ENCODE measurements at regions not wholly inside any gene's neighbourhood (a gene's known extent, or its start where the extent isn't known, plus 50 kb on each side); places are given as distances from the start of the nearest gene placed in this dataset.

DNA sequence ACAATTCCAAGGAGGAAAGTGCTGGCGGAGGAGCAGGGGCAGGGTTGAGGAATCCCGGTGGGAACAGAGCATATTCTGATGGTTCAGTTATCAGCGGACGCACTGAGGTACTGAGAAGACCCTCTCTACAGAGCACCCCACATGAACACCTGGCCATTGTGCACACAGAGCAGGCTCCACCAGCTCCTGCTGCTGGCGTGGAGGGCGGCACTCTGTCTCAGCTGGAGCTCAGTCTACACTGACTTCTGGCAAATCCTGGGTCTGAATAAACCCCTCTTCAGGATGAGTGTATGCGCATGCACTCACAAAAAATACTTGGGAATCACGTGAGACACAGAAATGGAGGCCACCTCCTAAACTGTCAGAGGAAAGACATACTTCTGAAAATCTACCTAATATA lies 114.4 kb upstream of the IRS2 start:
- peak overlapping the region; percentile 19 to 53; a peak in 2 of 4 replicates for H3K4me2 ChIP-seq (ENCODE audit: insufficient read depth in 1 of 2, low read depth in 2 of 2, low read length in 2 of 2)
- TF ChIP-seq JUND (IDR thresholded peaks at IDR 0.05; ENCODE audit: low read length) (no peak), KDM4A (IDR thresholded peaks at IDR 0.05; ENCODE audit: low read depth, low read length, severe bottlenecking) (no peak), SAP30 (IDR thresholded peaks at IDR 0.05; ENCODE audit: insufficient read depth, insufficient replicate concordance, low read length) (no peak), GABPA (IDR thresholded peaks at IDR 0.05; ENCODE audit: borderline replicate concordance, insufficient read depth, low read length) (no peak), SP2 (IDR thresholded peaks at IDR 0.05; ENCODE audit: low read length) (no peak), SIX5 (IDR thresholded peaks at IDR 0.05; ENCODE audit: low read depth, low read length) (no peak), RBBP5 (IDR thresholded peaks at IDR 0.05; ENCODE audit: borderline replicate concordance, low read depth, low read length) (no peak), ASH2L (IDR thresholded peaks at IDR 0.05; ENCODE audit: low read length) (no peak), CBX8 (IDR thresholded peaks at IDR 0.05; ENCODE audit: borderline replicate concordance, low read depth, low read length) (no peak), RNF2 (IDR thresholded peaks at IDR 0.05; ENCODE audit: borderline replicate concordance, low read depth, low read length, missing control alignments, poor library complexity, severe bottlenecking) (no peak), GTF2F1 (IDR thresholded peaks at IDR 0.05; ENCODE audit: borderline replicate concordance, low read depth, low read length) (no peak)
- TF ChIP-seq, protein P1, sequence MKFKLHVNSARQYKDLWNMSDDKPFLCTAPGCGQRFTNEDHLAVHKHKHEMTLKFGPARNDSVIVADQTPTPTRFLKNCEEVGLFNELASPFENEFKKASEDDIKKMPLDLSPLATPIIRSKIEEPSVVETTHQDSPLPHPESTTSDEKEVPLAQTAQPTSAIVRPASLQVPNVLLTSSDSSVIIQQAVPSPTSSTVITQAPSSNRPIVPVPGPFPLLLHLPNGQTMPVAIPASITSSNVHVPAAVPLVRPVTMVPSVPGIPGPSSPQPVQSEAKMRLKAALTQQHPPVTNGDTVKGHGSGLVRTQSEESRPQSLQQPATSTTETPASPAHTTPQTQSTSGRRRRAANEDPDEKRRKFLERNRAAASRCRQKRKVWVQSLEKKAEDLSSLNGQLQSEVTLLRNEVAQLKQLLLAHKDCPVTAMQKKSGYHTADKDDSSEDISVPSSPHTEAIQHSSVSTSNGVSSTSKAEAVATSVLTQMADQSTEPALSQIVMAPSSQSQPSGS (IDR thresholded peaks at IDR 0.05; ENCODE audit: low read length): no peak

More for the DNA sequence above, 114.4 kb upstream of the IRS2 start:
- H4K20me1 ChIP-seq (replicated peaks in 1 of 2; ENCODE audit: control insufficient read depth in 1 of 2, insufficient read depth in 2 of 2, low read length in 2 of 2): no peaks in the 10 kb centered on the region
- H3K4me3 ChIP-seq (ENCODE audit: extremely low read depth in 1 of 4, insufficient read depth in 2 of 4, low read depth in 3 of 4, low read length in 4 of 4): peak overlapping the region in 1 of 4 experiments; percentile 10; a peak in 2 of 8 replicates
- H3K36me3 ChIP-seq (ENCODE audit: control insufficient read depth in 2 of 4, insufficient read depth in 4 of 4, low read length in 3 of 4): no peaks in the 10 kb centered on the region
- H3K4me1 ChIP-seq (replicated peaks in 1 of 4; ENCODE audit: control insufficient read depth in 3 of 4, insufficient read depth in 4 of 4, low read length in 3 of 4): peaks cover 0 to 3% (median 0%) of the 10 kb centered on the region in 4 experiments; a peak in 1 of 7 replicates
- no peak overlapping the region for H2BK20ac ChIP-seq (ENCODE audit: low read length)
- H3K27ac ChIP-seq (ENCODE audit: low read depth, low read length): no peak overlapping the region
- FAIRE-seq: no peak
- H3K4ac ChIP-seq (replicated peaks; ENCODE audit: insufficient read length, low read depth, low read length): no peak overlapping the region
- H4K91ac ChIP-seq (replicated peaks; ENCODE audit: insufficient read length, low read length): no peak overlapping the region
- no peak overlapping the region for H3K18ac ChIP-seq (ENCODE audit: extremely low read depth, low read length)
- H3K23me2 ChIP-seq (ENCODE audit: low read depth, low read length): no peaks in the 10 kb centered on the region
- peaks cover 0 to 3% of the 10 kb centered on the region in 2 experiments; a peak in 1 of 4 replicates for H3K9me3 ChIP-seq (ENCODE audit: insufficient read depth in 2 of 2, low read depth in 1 of 2, low read length in 1 of 2)
- H2BK15ac ChIP-seq (ENCODE audit: low read length): no peak overlapping the region
- H3K27me3 ChIP-seq (replicated peaks in 1 of 4; ENCODE audit: control insufficient read depth in 3 of 4, extremely low read depth in 1 of 4, insufficient read depth in 3 of 4, low read length in 3 of 4): no peaks in the 10 kb centered on the region
- no peaks in the 10 kb centered on the region for H3K79me2 ChIP-seq (ENCODE audit: control insufficient read depth in 1 of 2, insufficient read depth in 2 of 2, low read length in 2 of 2)
- peak overlapping the region; percentile 34 for H2AFZ ChIP-seq (ENCODE audit: low read length)
- H2BK12ac ChIP-seq (ENCODE audit: low read depth, low read length): no peak overlapping the region
- no peak overlapping the region for H3K9ac ChIP-seq (replicated peaks in 1 of 4; ENCODE audit: extremely low read depth in 1 of 4, low read depth in 3 of 4, low read length in 3 of 4)
- ChIA-PET POLR2A (ENCODE audit: partially characterized antibody) (no interaction called here), CTCF (ENCODE audit: partially characterized antibody) (interaction anchor here (0.8 to 1.6 kb wide), 2 partner anchors 62 to 206 kb away, joined by 3 to 5 read pairs; no protein-coding TSS in a partner anchor)
- no peak overlapping the region for H4K8ac ChIP-seq (ENCODE audit: extremely low read depth, insufficient read depth, low read length)
- no peak overlapping the region for H3K23ac ChIP-seq (ENCODE audit: insufficient read length)
- no peak overlapping the region for H4K5ac ChIP-seq (ENCODE audit: insufficient read length, low read depth, low read length)
- no peak overlapping the region for H2BK5ac ChIP-seq (ENCODE audit: low read depth, low read length)
- H3K56ac ChIP-seq (replicated peaks; ENCODE audit: insufficient read length, low read depth, low read length): no peak overlapping the region
- no peak for DNase-seq (ENCODE audit: low read depth in 1 of 2, low spot score in 2 of 2)
- H3K14ac ChIP-seq (ENCODE audit: insufficient read length): no peak overlapping the region
- 78% methylated on average over 8 of the region's 8 CpGs; no CpG with 5 or more reads in 1 of the 2 experiments for WGBS, 2 experiments (ENCODE audit: extremely low coverage in 1 of 2, insufficient coverage in 1 of 2, insufficient read length in 1 of 2, insufficient replicate concordance in 2 of 2, low coverage in 1 of 2, low lambda C conversion rate in 2 of 2, missing lambda C conversion rate in 1 of 2)
- no peak overlapping the region for H2BK120ac ChIP-seq (replicated peaks; ENCODE audit: low read depth, low read length)
- no peak overlapping the region for H2AK5ac ChIP-seq (ENCODE audit: low read depth, low read length)
- H3K79me1 ChIP-seq (ENCODE audit: low read depth, low read length): no peaks in the 10 kb centered on the region

Data from H1 (cell line).